ENCODE measurements at regions not wholly inside any gene's neighbourhood (a gene's known extent, or its start where the extent isn't known, plus 50 kb on each side); places are given as distances from the start of the nearest gene placed in this dataset.

- no peak for TF ChIP-seq ZHX1 (conservative IDR thresholded peaks at IDR 0.05; ENCODE audit: low read length)
- no peak for TF ChIP-seq ELK1 (CRISPR knock-in tag; IDR thresholded peaks at IDR 0.05)
- TF ChIP-seq KLF1 (tag; IDR thresholded peaks at IDR 0.05) = no peak
- TF ChIP-seq ZBTB43 (CRISPR knock-in tag; IDR thresholded peaks at IDR 0.05) = no peak
- no peak for TF ChIP-seq NFYB (IDR thresholded peaks at IDR 0.05; ENCODE audit: extremely low read depth, insufficient read length)
- TF ChIP-seq CXXC5 (CRISPR knock-in tag; IDR thresholded peaks at IDR 0.05) = no peak
Observed at GRCh38 chr18:56240405-56240804, 398.0 kb downstream of the TXNL1 start (continued).

- FAIRE-seq = no peak
- CTCF ChIA-PET (ENCODE audit: low intra/inter-chr PET ratio) = no interaction called here
- Histone ChIP-seq H4K20me1 (replicated peaks; ENCODE audit: control insufficient read depth, insufficient read depth, low read length) (no peaks in the 10 kb centered on the region), H2AFZ (ENCODE audit: low read depth, low read length) (no peak overlapping the region), H3K27me3 (ENCODE audit: control insufficient read depth in 2 of 2, insufficient read depth in 2 of 2, low read length in 2 of 2) (no peaks in the 10 kb centered on the region), H3K79me2 (ENCODE audit: control insufficient read depth, insufficient read depth, low read length) (no peaks in the 10 kb centered on the region), H3K9me1 (ENCODE audit: control insufficient read depth, insufficient read depth, low read length) (no peaks in the 10 kb centered on the region), H3K4me3 (no peak overlapping the region), H3K9me3 (replicated peaks; ENCODE audit: control insufficient read depth, insufficient read depth, low read depth, low read length) (no peaks in the 10 kb centered on the region), H3K27ac (ENCODE audit: extremely low read depth, low read depth, low read length) (no peak overlapping the region), H3K36me3 (ENCODE audit: control insufficient read depth, insufficient read depth, low read length) (no peaks in the 10 kb centered on the region), H3K9ac (ENCODE audit: insufficient read depth in 1 of 2, low read depth in 2 of 2, low read length in 2 of 2) (no peak overlapping the region), H3K4me1 (replicated peaks in 1 of 2; ENCODE audit: control insufficient read depth in 2 of 2, insufficient read depth in 2 of 2, low read length in 2 of 2) (no peaks in the 10 kb centered on the region), H3K4me2 (ENCODE audit: insufficient read depth, low read length) (no peak overlapping the region)
- POLR2A ChIA-PET = no interaction called here
- 0% methylated on average over 3 of the region's 3 CpGs for WGBS (ENCODE audit: insufficient coverage, low coverage, missing lambda C conversion rate)
- BruUV-seq (replicated peaks) = no TSS peak
- DNase-seq (ENCODE audit: extremely low read depth in 1 of 4, low spot score in 3 of 4) = peak in 1 of 4 experiments; percentile 1
- in situ Hi-C loops (cut with MboI) (no loop called here), intact Hi-C loops (cut with micrococcal nuclease) (no loop called here)
- no peak for ATAC-seq
- TF ChIP-seq NR2C1 (IDR thresholded peaks at IDR 0.05) = no peak
- TF ChIP-seq NR2C1 (tag; IDR thresholded peaks at IDR 0.05) = no peak
- no peak for TF ChIP-seq EWSR1 (IDR thresholded peaks at IDR 0.05; ENCODE audit: borderline replicate concordance, low read depth, partially characterized antibody)
- TF ChIP-seq CEBPG (CRISPR knock-in tag; IDR thresholded peaks at IDR 0.05) = no peak
- TF ChIP-seq CEBPG (tag; conservative IDR thresholded peaks at IDR 0.05 in 1 of 2, IDR thresholded peaks at IDR 0.05 in 1 of 2) = peak; percentile 33 to 62; a peak in 1 of 4 replicates
- TF ChIP-seq HMGXB4 (CRISPR knock-in tag; IDR thresholded peaks at IDR 0.05) = no peak
- no peak for TF ChIP-seq MTA1 (IDR thresholded peaks at IDR 0.05; ENCODE audit: borderline replicate concordance)
- TF ChIP-seq TBL1XR1 (IDR thresholded peaks at IDR 0.05; ENCODE audit: low read length in 2 of 2) = no peak
- no peak for TF ChIP-seq ZFP36 (IDR thresholded peaks at IDR 0.05; ENCODE audit: low read depth, low read length, partially characterized antibody)
- no peak for TF ChIP-seq MYNN (IDR thresholded peaks at IDR 0.05)
- no peak for TF ChIP-seq MYNN (CRISPR knock-in tag; IDR thresholded peaks at IDR 0.05)
Observed at GRCh38 chr18:56238576-56238975, 399.8 kb downstream of the TXNL1 start.
